ENCODE measurements at regions not wholly inside any gene's neighbourhood (a gene's known extent, or its start where the extent isn't known, plus 50 kb on each side); places are given as distances from the start of the nearest gene placed in this dataset.
A peak's percentile ranks its signal among the peaks of the same experiment; 100 is the strongest.
"Not testable (repeated sequence)": the region's sequence is repeated elsewhere in the genome, so short reads cannot be mapped to it uniquely, and the experiment has no call there.

GRCh38 chr11:47928426-47928825 is 51.9 kb upstream of the PTPRJ start:
- no peak for DNase-seq

- no peak for DNase-seq
These were observed 56.1 kb upstream of the PTPRJ start for GRCh38 chr11:47924184-47924691.

DNA sequence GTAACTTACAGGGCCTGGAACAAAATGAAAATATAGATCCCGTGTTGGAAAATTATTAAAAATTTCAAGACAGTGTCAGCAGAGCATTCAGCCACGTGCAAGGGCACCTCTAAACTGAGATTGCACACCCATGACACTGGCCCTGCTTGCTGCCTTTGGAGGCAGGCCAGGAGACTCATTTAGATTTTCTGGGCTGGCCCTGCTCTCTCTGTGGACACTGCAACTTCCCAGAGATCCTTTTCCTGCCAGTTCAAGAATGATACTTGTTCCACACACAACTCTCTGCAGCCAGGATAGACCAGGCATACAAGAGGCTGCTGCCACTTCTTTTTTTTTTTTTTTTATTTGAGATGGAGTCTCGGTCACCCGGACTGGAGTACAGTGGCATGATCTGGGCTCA is 56.7 kb upstream of the PTPRJ start:
- DNase-seq = no peak

- not testable (repeated sequence) for DNase-seq
These were observed 59.2 kb upstream of the PTPRJ start for GRCh38 chr11:47921080-47921555.

- no peak for DNase-seq
These were observed 61.4 kb upstream of the PTPRJ start for GRCh38 chr11:47918882-47919495.

DNA sequence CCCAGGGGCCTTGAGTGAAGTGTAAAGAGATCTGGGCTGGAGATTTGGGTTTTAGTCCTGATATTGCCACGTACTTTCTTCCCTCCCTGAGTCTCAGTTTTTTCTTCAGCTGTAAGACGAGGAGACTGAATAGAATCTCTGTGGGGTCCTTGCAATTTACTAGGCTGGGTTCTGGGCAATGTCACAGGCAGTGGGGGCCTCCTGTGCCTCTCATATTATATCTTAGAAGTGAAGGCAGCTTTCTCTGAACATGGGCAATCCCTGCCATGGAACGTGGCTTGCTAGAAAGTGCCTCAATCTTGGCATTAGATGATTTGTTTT is 62.0 kb upstream of the PTPRJ start:
- DNase-seq = no peak

GRCh38 chr11:47917599-47918369 is 62.6 kb upstream of the PTPRJ start:
- DNase-seq = no peak

GRCh38 chr11:47916361-47916841 is 64.0 kb upstream of the PTPRJ start:
- no peak for DNase-seq

DNA sequence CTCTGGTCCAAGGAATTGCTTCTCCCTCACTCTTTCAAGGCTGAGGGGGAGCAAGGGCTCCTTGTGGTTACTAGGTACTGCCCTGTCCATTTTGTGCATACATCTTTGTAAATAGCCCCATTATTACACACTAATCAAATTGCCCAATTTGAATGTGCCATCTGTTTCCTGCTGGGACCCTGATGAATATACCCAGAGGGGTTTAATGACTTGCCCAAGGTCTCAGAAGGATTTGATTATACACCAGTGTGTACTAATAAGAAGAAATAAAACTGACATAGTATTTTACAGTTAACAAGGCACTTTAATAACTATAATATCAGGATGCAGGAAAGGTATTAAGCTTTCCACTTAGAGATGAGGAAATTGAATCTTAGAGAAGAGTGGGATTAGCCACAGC is 64.6 kb upstream of the PTPRJ start:
- no peak for DNase-seq

- DNase-seq = peak; percentile 25
These were observed 65.0 kb upstream of the PTPRJ start for GRCh38 chr11:47915374-47915773.

DNA sequence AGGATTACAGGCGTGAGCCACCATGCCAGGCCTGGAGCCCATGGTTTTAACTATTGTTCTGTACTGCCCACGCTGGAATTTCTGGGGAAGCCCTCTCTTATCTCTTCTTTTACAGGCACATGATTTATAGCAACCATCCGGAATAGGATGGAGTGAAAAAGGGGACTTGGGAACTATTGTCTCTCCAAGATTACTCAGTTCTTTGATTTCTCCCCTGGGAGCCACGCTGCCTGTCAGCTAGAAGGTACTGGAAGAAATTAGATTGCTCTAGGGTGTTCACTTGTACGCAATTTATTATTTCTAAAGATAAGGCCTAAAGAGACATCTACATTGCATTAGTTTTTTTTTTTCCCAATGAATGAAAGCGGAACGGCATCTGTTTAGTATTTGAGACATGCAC is 65.6 kb upstream of the PTPRJ start:
- DNase-seq = no peak

DNA sequence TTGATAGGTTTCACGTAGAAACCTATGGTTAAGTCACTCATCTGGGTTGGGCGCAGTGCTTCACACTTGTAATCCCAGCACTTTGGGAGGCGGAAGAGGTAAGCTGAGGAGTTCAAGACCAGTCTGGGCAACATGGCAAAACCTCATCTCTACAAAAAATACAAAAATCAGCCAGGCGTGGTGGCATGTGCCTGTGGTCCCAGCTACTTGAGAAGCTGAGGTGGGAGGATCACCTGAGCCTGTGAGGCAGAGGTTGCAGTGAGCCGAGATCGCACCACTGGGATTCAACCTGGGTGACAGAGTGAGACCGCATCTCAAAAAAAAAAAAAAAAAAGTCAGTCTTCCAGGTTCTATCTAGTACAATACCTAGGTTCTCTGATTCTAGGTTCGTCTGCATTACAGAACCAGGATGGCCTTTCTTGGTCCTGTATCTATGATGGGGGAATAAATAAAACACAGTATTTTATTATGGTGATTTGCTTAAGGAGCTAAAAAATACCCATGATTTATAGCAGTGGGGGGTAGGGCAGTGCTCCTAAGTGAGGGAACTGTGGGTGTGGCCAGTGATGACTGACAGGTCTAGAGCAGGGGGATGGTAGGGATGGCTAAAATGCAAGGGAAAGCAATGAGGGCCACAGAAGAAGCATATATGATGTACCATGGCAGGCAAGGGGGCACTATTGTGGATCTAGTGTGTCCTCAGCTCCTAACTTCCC is 65.5 kb upstream of the NUP160 start:
- no peak for DNase-seq

GRCh38 chr11:47912843-47913437 is 64.8 kb upstream of the NUP160 start:
- DNase-seq = no peak

DNA sequence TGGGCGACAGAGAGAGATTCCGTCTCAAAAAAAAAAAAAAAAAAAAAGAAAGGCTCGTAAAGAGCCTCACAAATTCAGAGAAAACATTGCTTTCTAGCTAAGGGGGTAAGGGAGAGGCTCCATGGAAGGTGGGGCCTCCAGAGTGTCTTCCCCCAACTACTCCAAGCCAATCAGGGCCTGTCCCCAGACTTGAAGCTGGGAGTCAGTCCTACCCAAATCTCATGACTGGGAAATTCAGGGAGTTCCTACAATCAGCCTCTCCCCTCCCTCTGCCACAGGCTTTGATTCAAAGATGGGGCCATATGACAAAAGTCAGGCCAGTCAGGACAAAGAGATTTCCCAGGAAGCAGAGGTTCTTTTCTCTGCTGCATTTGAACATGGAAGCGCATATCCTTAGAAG is 63.0 kb upstream of the NUP160 start:
- DNase-seq = no peak

GRCh38 chr11:47908198-47908597 is 60.0 kb upstream of the NUP160 start:
- peak; percentile 37 for DNase-seq

DNA sequence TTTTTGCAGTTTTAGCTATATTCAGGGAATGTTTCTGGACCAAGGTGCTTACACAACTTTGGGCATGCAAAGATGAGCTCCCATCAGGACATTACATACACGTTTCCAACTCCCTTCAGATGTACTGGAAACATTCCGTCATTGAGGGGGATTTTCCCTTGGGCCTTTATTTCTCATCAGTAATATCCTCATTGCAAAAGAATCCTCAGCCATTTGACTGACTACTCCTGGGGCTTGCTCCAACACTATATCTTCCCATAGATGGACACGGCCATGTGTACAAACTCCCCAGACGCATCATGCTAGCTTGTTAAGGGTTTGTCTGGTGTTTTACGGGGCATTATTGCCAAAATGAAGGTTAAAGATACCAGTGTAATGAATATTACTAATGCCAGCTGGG is 59.3 kb upstream of the NUP160 start:
- DNase-seq = no peak

GRCh38 chr11:47906066-47906465 is 57.9 kb upstream of the NUP160 start:
- DNase-seq = no peak

DNA sequence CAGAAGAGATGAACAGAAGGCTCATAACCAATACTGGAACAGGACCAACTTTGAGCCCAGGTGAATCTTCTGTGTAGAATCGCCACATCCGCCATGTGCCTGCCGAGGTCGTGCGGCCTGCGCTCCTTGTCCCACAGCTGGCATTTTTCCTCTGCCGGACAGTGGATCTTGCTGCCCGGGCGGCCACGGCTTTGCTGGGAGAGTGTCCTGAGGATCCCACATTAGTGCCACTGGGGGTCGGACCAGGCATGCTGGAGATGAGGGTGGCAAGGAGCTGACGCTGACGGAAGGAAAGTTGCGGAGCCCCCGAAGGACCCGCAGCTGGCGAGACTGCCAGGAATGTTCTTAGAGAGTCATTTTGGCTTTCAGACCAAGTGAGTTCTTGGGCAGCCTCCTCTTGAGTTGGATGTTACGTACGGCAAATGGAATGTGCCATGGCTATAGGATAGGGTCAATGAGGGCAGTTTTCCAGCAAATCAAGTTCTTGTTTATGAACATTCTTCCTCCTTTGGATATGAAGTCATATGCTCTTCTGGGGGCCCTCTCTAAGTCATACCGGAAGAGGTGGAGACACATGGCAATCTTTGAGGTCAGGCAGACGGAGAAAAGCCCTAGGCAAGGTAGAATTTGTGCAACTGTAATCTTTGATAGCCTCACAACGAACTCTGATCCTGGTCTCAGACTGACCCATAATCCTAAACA is 57.4 kb upstream of the NUP160 start:
- no peak for DNase-seq

- DNase-seq = no peak
These were observed 56.7 kb upstream of the NUP160 start for GRCh38 chr11:47904808-47905207.

DNA sequence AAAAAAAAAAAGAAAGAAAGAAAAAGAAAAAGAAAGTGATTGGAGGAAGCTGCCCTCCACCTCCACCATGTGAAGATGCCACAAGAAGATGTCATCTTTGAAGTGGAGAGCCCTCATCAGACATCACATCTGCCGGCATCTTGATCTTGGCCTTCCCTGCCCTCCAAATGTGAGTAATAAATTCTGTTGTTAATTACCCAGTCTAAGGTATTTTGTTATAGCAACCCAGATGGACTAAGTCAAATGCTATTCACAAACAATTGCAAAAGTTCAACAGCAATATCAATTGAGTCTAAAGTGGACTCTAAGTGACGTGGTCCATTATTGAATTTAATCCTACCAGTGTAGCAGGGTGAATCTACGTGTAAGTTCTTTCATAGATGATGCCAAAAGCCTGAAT is 55.9 kb upstream of the NUP160 start:
- DNase-seq = no peak

GRCh38 chr11:47899801-47900200 is 51.7 kb upstream of the NUP160 start:
- no peak for DNase-seq

Data from activated CD4-positive, alpha-beta T cell treated with anti-CD3 and anti-CD28 coated beads, Interleukin-10, Interleukin-2, amounts not matched to agents 100 ng/mL and 50 ng/mL, durations not matched to agents 16 hours and 8 hours (primary cell).